Parathyroid adenoma (tissue), 2 donors: ENCODE measurements at regions not wholly inside any gene's neighbourhood (a gene's known extent, or its start where the extent isn't known, plus 50 kb on each side); places are given as distances from the start of the nearest gene placed in this dataset.

Experiments
- H2AFZ ChIP-seq: fragments of 300-600 bp; sonication (generic); one replicate; pipeline ENCODE4 v1.7.0; 2017; ENCODE audit warnings: antibody characterized with exemption, mild to moderate bottlenecking
- H3K27ac ChIP-seq: fragments of 300-600 bp; sonication (generic); one replicate; pipeline ENCODE4 v1.7.0; 2017
- H3K27me3 ChIP-seq: fragments of 300-600 bp; sonication (generic); one replicate; pipeline ENCODE4 v1.7.0; 2017; ENCODE audit warnings: low read length; ENCODE audit not compliant: control insufficient read depth, insufficient read depth
- H3K36me3 ChIP-seq: fragments of 300-600 bp; sonication (generic); one replicate; pipeline ENCODE4 v1.7.0; 2017; ENCODE audit warnings: low read length; ENCODE audit not compliant: control insufficient read depth, insufficient read depth
- H3K4me1 ChIP-seq: fragments of 300-600 bp; sonication (generic); one replicate; pipeline ENCODE4 v1.7.0; 2017; ENCODE audit warnings: control low read depth
- H3K4me2 ChIP-seq: fragments of 300-600 bp; sonication (generic); one replicate; pipeline ENCODE4 v1.7.0; 2017; ENCODE audit warnings: low read length
- H3K4me3 ChIP-seq: fragments of 300-600 bp; sonication (generic); one replicate; pipeline ENCODE4 v1.7.0; 2017; ENCODE audit warnings: low read depth, low read length
- H3K79me2 ChIP-seq: fragments of 300-600 bp; sonication (generic); one replicate; pipeline ENCODE4 v1.7.0; 2017; ENCODE audit warnings: control low read depth
- H3K9ac ChIP-seq: fragments of 300-600 bp; sonication (generic); one replicate; pipeline ENCODE4 v1.7.0; 2017; ENCODE audit warnings: mild to moderate bottlenecking
- H3K9me3 ChIP-seq: fragments of 300-600 bp; sonication (generic); one replicate; pipeline ENCODE4 v1.7.0; 2017; ENCODE audit warnings: low read length; ENCODE audit not compliant: control insufficient read depth
- CTCF ChIP-seq: fragments of 300-600 bp; sonication (generic); IDR thresholded peaks from one replicate; pipeline ENCODE4 v1.7.0; 2017; ENCODE audit warnings: antibody characterized with exemption, mild to moderate bottlenecking
- donor health status: primary hyperparathyroidism.

DNA sequence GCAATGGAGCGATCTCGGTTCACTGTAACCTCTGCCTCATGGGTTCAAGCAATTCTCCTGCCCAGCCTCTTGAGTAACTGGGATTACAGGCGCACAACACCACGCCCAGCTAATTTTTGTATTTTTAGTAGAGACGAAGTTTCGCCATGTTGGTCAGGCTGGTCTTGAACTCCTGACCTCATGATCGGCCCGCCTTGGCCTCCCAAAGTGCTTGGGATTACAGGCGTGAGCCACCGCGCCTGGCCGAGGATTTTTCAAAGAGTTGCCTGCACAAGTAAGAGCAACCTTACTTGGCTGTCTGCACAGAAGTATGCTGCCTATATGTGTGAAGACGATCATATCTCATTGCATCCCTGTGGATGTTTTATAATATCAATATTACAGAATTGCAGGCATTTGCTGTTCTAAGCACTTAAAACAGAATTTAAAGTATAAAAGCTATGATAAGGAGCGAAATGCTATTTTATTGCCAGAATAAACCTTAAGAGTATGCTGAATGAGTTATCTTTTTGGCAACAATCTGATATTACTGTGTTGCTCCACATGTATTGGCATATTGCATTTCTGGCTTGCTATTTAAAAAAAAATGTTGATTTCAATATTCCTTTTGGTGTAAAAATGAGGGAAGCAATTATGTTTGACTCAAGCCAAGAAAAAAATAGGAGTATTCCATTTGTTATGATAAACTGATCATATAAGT lies 379.4 kb upstream of the SEMA3D start:
- Histone ChIP-seq H3K4me2 (no peak overlapping the region), H2AFZ (no peak overlapping the region), H3K27ac (no peak overlapping the region), H3K4me3 (no peak overlapping the region), H3K79me2 (no peaks in the 10 kb centered on the region), H3K27me3 (no peaks in the 10 kb centered on the region), H3K9ac (no peak overlapping the region), H3K36me3 (no peaks in the 10 kb centered on the region), H3K9me3 (no peaks in the 10 kb centered on the region), H3K4me1 (no peaks in the 10 kb centered on the region)
- no peak for TF ChIP-seq CTCF

DNA sequence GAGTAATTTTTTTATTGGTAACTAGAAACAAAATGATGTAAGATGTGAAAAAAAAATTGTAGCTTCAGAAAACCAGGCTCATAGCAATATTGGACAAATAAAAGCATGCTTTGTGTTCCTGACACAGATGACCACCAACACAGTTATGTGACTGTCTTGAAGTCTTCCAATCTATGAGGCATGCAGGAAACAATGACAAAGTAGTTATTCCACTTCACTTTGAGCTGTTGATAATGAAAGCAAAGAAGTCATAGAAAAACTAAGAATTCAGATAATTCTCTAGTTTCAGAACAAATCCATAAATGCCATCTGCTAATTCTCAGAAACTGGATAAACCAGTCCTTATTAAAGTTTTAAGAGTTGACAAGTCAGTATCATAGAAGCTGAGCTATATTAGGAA lies 378.4 kb upstream of the SEMA3D start:
- Histone ChIP-seq H3K4me2 (no peak overlapping the region), H3K4me1 (no peaks in the 10 kb centered on the region), H3K79me2 (no peaks in the 10 kb centered on the region), H3K9me3 (no peaks in the 10 kb centered on the region), H3K27me3 (no peaks in the 10 kb centered on the region), H3K27ac (no peak overlapping the region), H2AFZ (no peak overlapping the region), H3K9ac (no peak overlapping the region), H3K36me3 (no peaks in the 10 kb centered on the region), H3K4me3 (no peak overlapping the region)
- TF ChIP-seq CTCF: no peak

- Histone ChIP-seq H3K4me2 (no peak overlapping the region), H3K27ac (no peak overlapping the region), H3K4me3 (no peak overlapping the region), H3K79me2 (no peaks in the 10 kb centered on the region), H2AFZ (no peak overlapping the region), H3K9me3 (no peaks in the 10 kb centered on the region), H3K36me3 (no peaks in the 10 kb centered on the region), H3K9ac (no peak overlapping the region), H3K27me3 (no peaks in the 10 kb centered on the region), H3K4me1 (no peaks in the 10 kb centered on the region)
- no peak for TF ChIP-seq CTCF
Observed at GRCh38 chr7:85564861-85565260, 378.0 kb upstream of the SEMA3D start.

GRCh38 chr7:85561706-85562105 lies 374.9 kb upstream of the SEMA3D start:
- Histone ChIP-seq H3K27me3 (no peaks in the 10 kb centered on the region), H3K9ac (no peak overlapping the region), H3K4me3 (no peak overlapping the region), H3K9me3 (no peaks in the 10 kb centered on the region), H3K79me2 (no peaks in the 10 kb centered on the region), H3K4me2 (no peak overlapping the region), H3K4me1 (no peaks in the 10 kb centered on the region), H3K27ac (no peak overlapping the region), H3K36me3 (no peaks in the 10 kb centered on the region), H2AFZ (no peak overlapping the region)
- no peak for TF ChIP-seq CTCF
